IPS DF 6.9 (cell line): ENCODE measurements at regions not wholly inside any gene's neighbourhood (a gene's known extent, or its start where the extent isn't known, plus 50 kb on each side); places are given as distances from the start of the nearest gene placed in this dataset.

Experiments used
- DNase-seq: peaks from one replicate; pipeline ENCODE4 v3.0.0-alpha.2; 2013; ENCODE audit warnings: low read depth, low spot score
- H3K27ac ChIP-seq: one replicate; pipeline ENCODE4 v1.5.1; 2013; ENCODE audit warnings: low read length, control low read depth
- H3K27me3 ChIP-seq: 2 replicates; pipeline ENCODE4 v1.6.1; 2013; ENCODE audit warnings: mild to moderate bottlenecking, low read length; ENCODE audit not compliant: control insufficient read depth, insufficient read depth
- H3K36me3 ChIP-seq: 2 replicates; pipeline ENCODE4 v1.6.1; 2013; ENCODE audit warnings: low read length; ENCODE audit not compliant: control insufficient read depth, insufficient read depth
- H3K4me1 ChIP-seq: 2 replicates; pipeline ENCODE4 v1.6.1; 2013; ENCODE audit warnings: low read length; ENCODE audit not compliant: control insufficient read depth, insufficient read depth
- H3K4me3 ChIP-seq: 2 replicates; pipeline ENCODE4 v1.5.1; 2013; ENCODE audit warnings: mild to moderate bottlenecking, low read length
- H3K9me3 ChIP-seq: 2 replicates; pipeline ENCODE4 v1.6.1; 2013; ENCODE audit warnings: low read length, inconsistent platforms; ENCODE audit not compliant: control insufficient read depth, insufficient read depth
- WGBS: extraction: QIAGEN DNeasy Blood & Tissue Kit; methylation state at CpG from one replicate; pipeline ENCODE4 v1.1.7; 2013; ENCODE audit warnings: mixed read lengths, missing lambda C conversion rate; ENCODE audit not compliant: insufficient read length, insufficient coverage; 5-methylcytosine and 5-hydroxymethylcytosine counted together

DNA sequence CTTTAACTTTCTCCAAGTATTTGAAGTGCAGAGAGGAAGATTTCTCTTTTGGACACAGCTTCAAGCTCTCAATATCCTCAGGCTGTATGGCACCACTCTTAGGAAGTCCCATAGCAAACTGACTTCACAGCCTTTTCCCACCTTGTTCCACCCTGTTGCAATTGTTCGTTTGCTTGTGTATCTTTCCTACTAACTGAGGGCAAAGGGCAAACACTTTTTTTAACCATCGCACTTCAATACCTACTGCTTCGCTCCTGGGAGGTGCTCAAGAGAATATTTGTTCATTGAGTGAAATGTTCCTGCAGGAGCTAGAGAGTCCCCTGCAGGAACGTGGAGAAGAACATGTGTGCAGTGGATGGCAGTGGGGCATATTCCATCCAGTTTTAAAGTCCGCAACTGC is 638.6 kb downstream of the BCOR start:
- Histone ChIP-seq H3K27me3 (no peaks in the 10 kb centered on the region), H3K36me3 (no peaks in the 10 kb centered on the region), H3K27ac (no peak overlapping the region), H3K9me3 (no peaks in the 10 kb centered on the region), H3K4me1 (no peaks in the 10 kb centered on the region), H3K4me3 (no peak overlapping the region)
- WGBS, result no CpG with 5 or more reads among the region's 5 CpGs
- no peak for DNase-seq

DNA sequence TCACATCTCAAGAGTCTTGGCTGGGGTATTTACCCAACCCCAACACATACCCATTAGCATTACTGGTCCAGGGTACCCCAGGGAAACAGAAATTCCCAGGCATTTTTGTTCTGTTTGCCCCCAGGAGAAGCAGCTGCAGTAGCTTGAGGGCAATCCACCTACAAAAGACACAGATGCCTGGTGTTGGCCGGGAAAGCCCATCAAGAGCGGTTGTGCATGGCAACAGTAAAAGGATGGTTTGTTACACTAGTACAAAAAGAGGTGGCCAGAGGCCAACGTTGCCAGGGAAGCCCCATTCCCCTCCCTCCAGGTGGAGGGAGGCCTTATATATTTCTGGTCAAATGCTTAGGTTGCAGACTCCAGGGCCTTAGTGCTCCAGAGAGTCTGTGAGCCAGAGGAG is 637.8 kb downstream of the BCOR start:
- Histone ChIP-seq H3K27ac (no peak overlapping the region), H3K27me3 (no peaks in the 10 kb centered on the region), H3K4me1 (no peaks in the 10 kb centered on the region), H3K36me3 (no peaks in the 10 kb centered on the region), H3K4me3 (no peak overlapping the region), H3K9me3 (no peaks in the 10 kb centered on the region)
- WGBS, result no CpG with 5 or more reads among the region's 3 CpGs
- DNase-seq, result no peak

DNA sequence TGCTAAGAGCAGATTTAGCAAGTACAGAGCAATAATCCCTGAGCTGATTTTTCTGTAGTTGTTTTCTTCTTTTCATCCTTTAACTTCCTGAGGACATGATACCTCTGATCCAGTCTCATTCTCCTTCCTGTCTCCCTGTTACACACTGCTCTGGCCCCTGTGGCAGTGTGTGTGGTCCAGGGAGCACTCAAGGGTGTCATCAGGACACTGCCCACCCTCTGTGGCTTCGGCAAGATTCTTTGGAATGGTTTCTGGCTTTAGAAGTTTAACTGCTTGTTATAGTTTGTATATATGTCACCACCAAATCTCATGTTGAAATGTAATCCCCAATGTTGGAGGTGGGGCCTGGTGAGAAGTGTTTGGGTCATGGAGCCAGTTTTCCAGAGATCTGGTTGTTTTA is 637.3 kb downstream of the BCOR start:
- Histone ChIP-seq H3K4me1 (no peaks in the 10 kb centered on the region), H3K9me3 (no peaks in the 10 kb centered on the region), H3K27me3 (no peaks in the 10 kb centered on the region), H3K36me3 (no peaks in the 10 kb centered on the region), H3K4me3 (no peak overlapping the region), H3K27ac (no peak overlapping the region)
- no peak for DNase-seq
- no CpG with 5 or more reads among the region's 1 CpG for WGBS

DNA sequence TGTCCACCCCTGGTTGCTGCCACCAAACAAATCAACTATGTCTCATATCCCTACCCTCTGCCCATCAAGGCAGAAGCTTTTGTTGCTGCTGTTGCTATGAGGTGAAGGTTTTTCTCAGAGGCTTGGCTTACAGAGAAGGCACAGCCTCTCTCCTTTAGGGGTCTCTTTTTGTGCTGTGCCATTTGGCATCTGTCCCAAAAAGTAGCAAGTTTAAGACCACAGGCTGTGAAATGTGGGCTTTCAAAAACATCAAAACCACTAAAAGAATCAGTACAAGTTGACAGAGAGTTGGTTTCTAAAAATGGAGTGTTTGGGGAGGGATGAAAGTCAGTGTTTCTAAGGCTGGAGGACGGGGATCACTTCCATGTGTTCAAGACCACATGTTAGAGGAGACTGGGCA is 634.9 kb downstream of the BCOR start:
- no CpG with 5 or more reads among the region's 1 CpG for WGBS
- H3K4me3 ChIP-seq, result no peak overlapping the region

DNA sequence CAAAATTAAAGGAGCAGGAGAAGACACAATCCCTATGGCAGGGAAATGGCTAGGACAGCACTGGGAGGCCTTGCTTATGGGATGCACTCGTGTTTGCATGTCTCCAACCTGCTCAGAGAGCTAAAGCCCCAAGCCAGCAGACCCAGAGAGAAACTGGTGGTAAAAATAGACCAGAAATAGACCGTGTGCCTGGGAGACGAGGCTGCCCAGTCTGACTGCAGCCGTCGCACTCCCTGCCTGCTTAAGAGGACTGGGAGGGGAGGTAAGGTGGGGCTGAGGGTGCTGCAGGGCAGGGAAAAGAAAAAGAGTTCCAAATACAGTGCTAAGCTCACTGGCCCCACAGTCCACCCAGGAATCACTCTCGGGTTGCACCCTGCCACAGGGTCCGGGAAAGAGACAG is 633.5 kb downstream of the BCOR start:
- Histone ChIP-seq H3K4me3 (no peak overlapping the region), H3K36me3 (no peaks in the 10 kb centered on the region), H3K27ac (no peak overlapping the region), H3K27me3 (no peaks in the 10 kb centered on the region), H3K9me3 (no peaks in the 10 kb centered on the region), H3K4me1 (no peaks in the 10 kb centered on the region)
- no CpG with 5 or more reads among the region's 7 CpGs for WGBS
- no peak for DNase-seq

More for the DNA sequence above, 634.9 kb downstream of the BCOR start:
- Histone ChIP-seq H3K36me3 (no peaks in the 10 kb centered on the region), H3K4me1 (no peaks in the 10 kb centered on the region), H3K9me3 (no peaks in the 10 kb centered on the region), H3K27ac (no peak overlapping the region), H3K27me3 (no peaks in the 10 kb centered on the region)
- no peak for DNase-seq

DNA sequence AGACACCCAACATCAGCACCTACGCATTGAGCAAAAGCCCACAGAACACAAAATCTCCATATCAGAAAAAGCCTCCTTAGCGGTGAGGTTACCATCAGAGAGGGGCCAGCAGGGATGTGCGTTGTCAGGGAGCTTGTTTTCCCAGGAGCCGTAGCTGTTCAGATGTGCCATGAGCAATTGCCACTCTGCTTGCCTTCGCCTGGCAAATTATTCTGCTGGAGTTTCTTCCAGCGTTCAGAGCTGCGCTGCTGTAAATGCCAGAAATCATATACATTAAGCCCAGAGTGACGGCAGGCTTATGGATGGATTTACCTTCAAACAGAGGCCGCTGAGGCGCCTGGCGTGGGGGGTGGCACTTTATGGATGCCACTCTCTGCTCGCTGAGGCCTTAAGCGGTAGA is 632.3 kb downstream of the BCOR start:
- H3K4me3 ChIP-seq, result no peak overlapping the region
- H3K4me1 ChIP-seq, result no peaks in the 10 kb centered on the region
- WGBS, result no CpG with 5 or more reads among the region's 13 CpGs
- H3K36me3 ChIP-seq, result no peaks in the 10 kb centered on the region
- no peaks in the 10 kb centered on the region for H3K9me3 ChIP-seq
- H3K27me3 ChIP-seq, result no peaks in the 10 kb centered on the region
- DNase-seq, result no peak
- no peak overlapping the region for H3K27ac ChIP-seq

DNA sequence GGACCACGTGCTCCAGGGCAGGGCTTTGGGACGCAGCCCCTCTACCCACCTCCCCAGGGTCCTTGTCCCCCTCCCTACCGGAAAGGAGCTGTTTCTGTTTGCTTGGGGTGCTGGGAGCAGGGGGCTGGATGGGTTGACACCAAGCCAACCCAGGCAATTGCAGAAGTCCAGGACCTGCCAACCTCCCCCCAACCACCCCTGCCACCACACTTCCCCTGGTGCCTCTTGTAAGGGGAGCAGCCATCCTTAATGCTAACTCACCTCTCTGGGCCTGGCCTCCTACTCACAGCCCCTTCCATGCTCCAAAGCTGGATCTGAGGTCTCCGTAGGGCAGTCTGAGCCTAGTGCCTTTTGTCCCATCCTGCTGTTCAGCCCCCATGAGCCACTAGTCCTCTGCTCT is 631.9 kb downstream of the BCOR start:
- no peaks in the 10 kb centered on the region for H3K27me3 ChIP-seq
- H3K4me3 ChIP-seq, result no peak overlapping the region
- no CpG with 5 or more reads among the region's 4 CpGs for WGBS
- no peak overlapping the region for H3K27ac ChIP-seq
- H3K9me3 ChIP-seq, result no peaks in the 10 kb centered on the region
- no peak for DNase-seq
- H3K4me1 ChIP-seq, result no peaks in the 10 kb centered on the region
- no peaks in the 10 kb centered on the region for H3K36me3 ChIP-seq

DNA sequence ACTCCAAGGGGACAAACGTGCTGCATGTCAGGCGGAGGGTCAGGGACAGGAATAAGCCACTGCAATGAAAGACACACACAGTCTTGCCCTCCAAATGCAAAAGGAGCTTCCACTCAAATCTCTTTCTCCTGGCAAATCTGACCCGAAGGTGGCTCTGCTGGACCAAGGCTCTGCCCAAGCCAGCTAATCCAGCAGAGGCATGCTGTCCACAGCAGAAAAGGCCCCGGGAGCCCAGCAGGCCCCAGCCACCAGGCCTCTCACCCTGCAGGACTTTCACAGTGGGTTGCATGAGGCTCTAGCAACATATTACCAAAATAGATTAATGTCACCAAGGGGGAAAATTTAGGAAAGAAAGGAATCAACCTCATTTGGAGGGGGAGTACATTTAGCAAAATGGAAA is 628.6 kb downstream of the BCOR start:
- Histone ChIP-seq H3K27ac (no peak overlapping the region), H3K36me3 (no peaks in the 10 kb centered on the region), H3K9me3 (no peaks in the 10 kb centered on the region), H3K27me3 (no peaks in the 10 kb centered on the region), H3K4me1 (no peaks in the 10 kb centered on the region), H3K4me3 (no peak overlapping the region)
- WGBS, result no CpG with 5 or more reads among the region's 4 CpGs
- DNase-seq, result no peak

DNA sequence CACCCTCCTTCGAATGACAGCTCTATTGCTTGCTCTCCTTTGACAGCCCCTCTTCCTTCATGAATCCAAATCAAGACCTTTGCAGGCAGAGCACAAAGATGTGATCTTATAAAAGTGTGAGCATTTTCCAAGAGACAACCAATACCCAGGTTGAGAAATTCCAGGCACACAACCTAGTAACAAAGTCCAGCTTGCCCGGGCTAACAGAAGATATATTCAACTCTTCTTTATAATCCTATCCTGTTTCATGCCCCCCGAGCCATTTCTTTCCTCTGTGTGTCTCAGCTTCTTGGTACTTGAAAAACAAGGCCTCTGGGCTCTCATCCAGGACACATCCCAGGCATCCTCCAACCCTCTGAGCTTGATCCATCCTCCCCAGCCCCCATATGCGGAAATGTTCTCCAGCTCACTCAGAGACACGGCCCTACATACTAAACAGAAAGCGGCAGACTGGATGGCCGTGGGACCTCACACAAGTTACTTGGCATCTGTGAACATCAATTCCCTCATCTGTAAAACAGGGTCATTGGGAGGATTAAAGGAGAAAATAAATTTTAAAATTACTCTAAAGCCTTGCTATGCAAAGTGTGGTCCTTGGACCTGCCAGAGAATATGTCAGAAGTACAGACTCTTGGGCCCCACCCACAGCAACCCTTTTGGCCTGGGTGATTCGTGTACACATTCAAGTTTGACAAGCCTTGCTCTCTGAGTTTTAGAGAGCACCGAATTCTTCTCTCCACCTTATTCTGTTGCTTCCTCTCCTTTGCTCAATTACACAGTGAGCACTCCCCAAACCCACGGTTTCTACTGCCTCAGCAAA is 627.0 kb downstream of the BCOR start:
- no peaks in the 10 kb centered on the region for H3K27me3 ChIP-seq
- H3K4me3 ChIP-seq, result no peak overlapping the region
- no peaks in the 10 kb centered on the region for H3K9me3 ChIP-seq

DNA sequence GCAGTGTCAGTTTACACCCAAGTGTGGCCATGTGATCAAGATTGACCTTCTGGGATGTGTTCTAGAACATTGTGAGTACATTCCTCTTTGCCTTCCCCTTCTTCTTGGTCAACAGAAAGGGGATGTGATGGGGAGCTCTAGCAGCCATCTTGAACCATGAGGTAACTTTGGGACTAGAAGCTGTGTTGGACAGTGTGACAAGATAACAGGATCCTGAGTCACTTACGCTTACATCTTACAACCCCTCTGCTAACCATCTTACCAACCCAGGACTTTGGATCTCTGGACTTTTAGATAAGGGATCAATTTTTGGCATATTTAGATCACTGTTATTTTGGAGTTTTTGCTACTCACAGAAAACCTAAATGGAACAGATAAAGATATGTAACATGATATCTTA is 625.6 kb downstream of the BCOR start:
- H3K4me3 ChIP-seq, result no peak overlapping the region
- no peak for DNase-seq
- no peaks in the 10 kb centered on the region for H3K9me3 ChIP-seq
- no peaks in the 10 kb centered on the region for H3K36me3 ChIP-seq
- no CpG with 5 or more reads among the region's 1 CpG for WGBS
- H3K4me1 ChIP-seq, result no peaks in the 10 kb centered on the region
- H3K27me3 ChIP-seq, result no peaks in the 10 kb centered on the region
- H3K27ac ChIP-seq, result no peak overlapping the region

More for the DNA sequence above, 627.0 kb downstream of the BCOR start:
- H3K27ac ChIP-seq, result no peak overlapping the region
- whole genome bisulfite sequencing, result no CpG with 5 or more reads among the region's 10 CpGs
- no peaks in the 10 kb centered on the region for H3K4me1 ChIP-seq
- no peaks in the 10 kb centered on the region for H3K36me3 ChIP-seq
- no peak for DNase-seq

DNA sequence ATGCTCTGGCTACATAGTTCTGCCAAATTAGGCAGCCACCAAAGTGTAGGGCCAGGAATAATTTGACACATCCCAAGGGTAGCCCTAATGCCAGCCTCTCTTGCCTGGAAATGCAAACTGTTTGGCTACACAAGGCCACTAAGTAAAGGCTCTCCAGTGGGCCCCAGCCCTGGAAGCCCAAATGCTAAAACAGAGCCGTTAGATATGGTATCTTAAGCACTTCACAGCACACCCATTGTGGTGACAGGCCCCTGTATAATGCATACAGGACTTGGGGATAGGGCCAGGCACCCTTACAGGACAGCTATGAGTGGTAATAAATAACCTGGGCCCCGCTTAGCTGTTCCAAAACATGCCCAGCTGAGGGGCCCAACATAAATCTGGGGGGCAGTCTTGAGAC is 623.9 kb downstream of the BCOR start:
- Histone ChIP-seq H3K27ac (no peak overlapping the region), H3K9me3 (no peaks in the 10 kb centered on the region), H3K4me3 (no peak overlapping the region), H3K36me3 (no peaks in the 10 kb centered on the region), H3K4me1 (no peaks in the 10 kb centered on the region; the same call in 1 of the 2 replicates), H3K27me3 (no peaks in the 10 kb centered on the region)
- WGBS, result no CpG with 5 or more reads among the region's 2 CpGs
- DNase-seq, result no peak
